ENCODE measurements at regions not wholly inside any gene's neighbourhood (a gene's known extent, or its start where the extent isn't known, plus 50 kb on each side); places are given as distances from the start of the nearest gene placed in this dataset.

GRCh38 chrX:150049647-150050046, 111.4 kb upstream of the EOLA2 start:
- no peak for TF ChIP-seq CTCF (IDR thresholded peaks at IDR 0.05 in 8 of 11, conservative IDR thresholded peaks at IDR 0.05 in 3 of 11)
- TF ChIP-seq POLR2A (IDR thresholded peaks at IDR 0.05), result no peak
- no peak for TF ChIP-seq POLR2AphosphoS5 (IDR thresholded peaks at IDR 0.05)

All from spleen (tissue), 7 donors.